Forelimb muscle (tissue), 1 donor: ENCODE measurements at regions not wholly inside any gene's neighbourhood (a gene's known extent, or its start where the extent isn't known, plus 50 kb on each side); places are given as distances from the start of the nearest gene placed in this dataset.

Experiments used
- DNase-seq: peaks from one replicate; pipeline ENCODE4 v3.0.0-alpha.2; 2013; ENCODE audit warnings: low read depth

DNA sequence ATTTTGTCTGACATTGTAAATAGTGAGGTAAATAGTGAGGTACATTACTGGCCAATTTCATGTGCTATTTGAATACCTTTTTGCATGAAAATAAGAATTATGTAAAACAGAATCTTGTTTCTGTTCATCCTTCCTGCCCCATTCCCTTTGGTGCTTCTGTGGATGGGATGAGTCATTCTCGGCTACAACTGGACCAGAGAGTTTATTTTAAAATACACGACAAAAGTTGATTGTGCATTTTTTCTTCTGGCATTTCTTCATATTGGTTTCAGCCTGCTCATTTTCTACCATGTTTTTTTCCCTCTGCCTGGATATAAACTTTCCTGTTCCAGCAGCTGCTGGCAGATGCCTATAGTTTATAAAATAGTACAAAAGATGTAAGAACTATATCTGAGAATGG lies 107.5 kb downstream of the CYSLTR2 start:
- no peak for DNase-seq

DNA sequence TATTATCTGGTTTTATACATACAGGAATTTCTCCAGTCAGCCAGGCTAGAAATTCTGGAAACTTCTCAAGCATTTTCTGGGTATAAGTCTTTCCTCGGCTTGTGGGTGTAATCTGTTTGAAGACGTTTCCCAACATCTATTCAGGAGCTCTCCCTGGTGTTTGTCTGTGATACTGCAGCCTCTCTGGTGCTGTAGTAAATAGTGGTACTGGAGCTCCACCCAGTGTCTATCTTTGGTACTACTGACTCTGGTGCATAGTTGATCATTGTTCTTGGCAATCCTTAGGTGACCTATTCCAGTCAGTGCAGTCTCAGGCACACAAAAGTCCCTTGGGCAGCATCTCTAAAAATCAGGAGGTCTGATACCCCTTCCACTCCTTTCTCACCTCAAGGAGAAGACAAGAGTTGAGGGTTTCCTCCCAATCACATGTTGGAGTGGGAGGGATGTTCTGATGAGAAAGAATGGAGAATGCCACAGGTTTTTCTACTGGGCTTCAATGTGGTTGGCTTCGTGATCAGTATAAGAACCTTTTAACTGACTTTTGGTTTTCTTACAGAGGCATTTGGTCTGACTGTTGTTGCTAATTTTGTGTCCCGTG lies 115.5 kb downstream of the CYSLTR2 start:
- peak; percentile 62 for DNase-seq

DNA sequence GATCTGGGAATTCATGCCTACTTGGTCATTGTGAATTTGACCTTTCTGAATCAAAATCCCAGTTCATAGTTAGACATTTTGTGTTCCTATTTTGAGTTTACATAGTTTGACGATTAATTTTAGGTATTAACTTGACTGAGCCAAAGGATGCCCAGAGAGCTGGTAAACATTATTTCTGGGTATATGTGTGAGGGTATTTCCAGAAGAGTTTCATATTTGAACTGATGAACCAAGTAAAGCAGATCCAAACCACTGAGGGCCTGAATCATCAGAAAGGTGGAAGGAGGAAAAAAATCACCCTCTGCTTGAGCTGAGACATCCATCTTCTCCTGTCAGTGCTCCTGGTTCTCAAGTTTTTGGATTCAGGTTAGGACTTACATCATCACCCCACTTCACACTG lies 116.6 kb downstream of the CYSLTR2 start:
- DNase-seq, result no peak

DNA sequence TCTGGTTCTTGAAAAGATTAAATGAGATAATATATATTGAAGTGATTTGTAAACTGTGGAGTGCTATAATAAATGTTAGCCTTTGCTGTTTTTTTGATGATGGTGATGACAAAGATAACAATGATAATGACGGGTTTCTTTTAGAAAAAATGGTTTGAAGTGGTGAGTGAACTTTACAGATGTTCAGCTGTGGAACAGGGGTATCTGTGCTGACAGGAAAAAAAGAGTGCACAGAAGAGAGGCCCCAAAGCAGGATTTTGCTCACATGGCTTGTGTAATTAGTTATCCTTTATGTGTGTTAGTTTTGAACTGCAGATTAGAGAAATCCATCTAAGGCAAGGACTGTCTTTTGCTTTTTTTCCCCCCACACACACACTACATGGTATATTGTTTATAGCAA lies 119.2 kb downstream of the CYSLTR2 start:
- DNase-seq, result no peak

DNA sequence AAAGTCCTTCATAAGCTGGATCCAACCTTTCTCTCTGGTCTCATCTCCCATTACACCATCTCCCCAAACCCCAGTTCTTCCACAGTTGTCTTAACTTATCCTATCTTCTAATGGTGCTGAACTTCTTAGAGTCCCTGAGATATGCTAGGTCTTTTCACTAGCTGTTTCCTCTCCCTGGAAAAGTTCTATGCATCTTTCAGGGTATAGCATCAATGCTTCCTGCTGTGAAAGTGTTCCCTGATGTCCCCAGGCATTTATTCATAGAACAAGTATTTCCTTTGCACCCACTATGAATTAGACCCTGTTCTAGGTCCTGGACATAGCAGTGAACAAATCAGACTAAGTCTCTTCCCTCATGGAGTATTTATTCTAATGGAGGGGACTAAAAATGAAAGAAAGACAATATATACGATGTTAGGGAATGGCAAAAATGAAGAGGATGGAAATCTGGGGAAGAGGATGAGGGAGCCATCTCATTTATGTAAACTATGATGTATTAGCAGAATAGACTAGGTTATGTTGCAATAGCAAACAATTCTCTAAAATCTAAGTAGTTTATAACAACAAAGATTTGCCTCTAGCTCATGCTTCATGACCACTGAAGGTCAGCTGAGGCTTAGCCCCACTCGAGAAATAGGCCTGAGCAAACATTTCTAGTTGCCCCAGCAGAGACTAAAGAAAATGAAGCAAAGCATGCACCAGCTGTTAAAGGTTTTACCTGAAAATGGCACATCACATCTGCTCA lies 120.0 kb downstream of the CYSLTR2 start:
- DNase-seq, result no peak

DNA sequence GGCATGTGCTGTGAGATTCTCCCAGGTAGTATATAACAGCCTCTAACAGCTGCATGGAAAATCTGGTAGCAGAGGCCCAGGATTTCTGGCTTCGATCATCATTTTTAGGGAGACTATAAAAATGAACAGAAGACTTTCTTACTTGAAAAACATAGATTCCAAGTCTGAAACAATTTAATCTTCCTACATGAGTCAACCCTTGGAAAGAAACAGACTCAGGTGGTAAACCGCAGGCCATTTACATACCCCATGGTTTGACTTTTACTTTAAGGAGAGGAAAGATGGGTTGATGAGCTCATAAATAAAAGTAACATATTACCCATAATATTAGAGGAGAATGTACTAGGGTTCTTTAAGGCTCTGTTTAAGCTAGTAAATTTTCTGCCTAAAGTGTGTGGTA lies 121.6 kb downstream of the CYSLTR2 start:
- no peak for DNase-seq

DNA sequence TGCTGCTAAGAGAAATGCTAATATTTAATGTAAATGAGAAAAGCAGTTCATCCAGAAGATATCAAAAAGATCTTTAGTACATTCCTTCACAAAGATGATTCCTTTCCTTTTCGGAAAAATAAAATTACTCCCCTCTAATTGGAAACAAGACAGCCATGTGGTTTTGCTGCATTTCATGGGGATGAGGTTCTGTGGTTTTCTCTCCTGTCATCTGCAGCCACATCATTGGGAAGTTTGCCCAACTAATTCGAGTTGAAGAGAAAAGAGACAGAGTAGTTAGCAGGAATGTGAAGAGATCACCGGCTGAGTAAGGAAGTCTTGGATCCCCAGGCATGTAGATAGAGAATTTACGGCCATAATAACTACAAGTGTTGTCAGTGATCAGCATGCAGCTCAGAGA lies 122.1 kb downstream of the CYSLTR2 start:
- no peak for DNase-seq

DNA sequence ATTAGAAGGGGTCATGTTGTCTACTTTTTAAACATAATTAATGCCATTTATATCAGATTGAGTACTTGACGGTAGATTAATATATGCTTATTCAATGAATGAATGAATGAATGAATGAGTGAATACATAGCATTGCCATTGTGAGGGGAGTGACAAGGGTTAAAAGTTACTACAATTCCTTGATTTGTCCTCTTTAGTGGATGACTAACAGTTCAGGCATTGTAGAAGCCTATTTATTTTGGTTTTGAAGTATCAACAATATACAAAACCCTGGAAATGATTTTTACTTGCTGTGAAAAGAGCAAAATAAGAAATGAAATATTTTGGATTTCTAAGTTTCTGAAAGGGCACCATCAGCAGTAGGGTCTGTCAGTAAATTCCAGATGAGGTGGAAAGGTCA lies 122.7 kb downstream of the CYSLTR2 start:
- DNase-seq, result no peak

DNA sequence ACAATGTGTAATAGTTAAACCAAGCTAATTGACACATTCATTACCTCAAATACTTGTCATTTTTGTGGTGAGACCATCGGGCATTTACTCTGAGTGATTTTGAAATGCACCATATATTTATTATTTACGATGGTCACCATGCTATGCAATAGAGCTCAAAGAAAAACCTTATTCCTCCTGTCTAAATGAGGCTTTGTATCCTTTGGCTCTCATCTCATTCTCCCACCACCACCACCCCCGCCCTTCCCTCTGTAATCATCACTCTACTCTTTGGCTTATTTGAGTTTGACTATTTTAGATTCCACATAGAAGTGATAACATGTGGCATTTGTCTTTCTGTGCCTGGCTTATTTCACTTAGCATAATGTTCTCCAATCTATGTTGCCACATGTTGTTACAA lies 124.9 kb downstream of the CYSLTR2 start:
- DNase-seq, result no peak

DNA sequence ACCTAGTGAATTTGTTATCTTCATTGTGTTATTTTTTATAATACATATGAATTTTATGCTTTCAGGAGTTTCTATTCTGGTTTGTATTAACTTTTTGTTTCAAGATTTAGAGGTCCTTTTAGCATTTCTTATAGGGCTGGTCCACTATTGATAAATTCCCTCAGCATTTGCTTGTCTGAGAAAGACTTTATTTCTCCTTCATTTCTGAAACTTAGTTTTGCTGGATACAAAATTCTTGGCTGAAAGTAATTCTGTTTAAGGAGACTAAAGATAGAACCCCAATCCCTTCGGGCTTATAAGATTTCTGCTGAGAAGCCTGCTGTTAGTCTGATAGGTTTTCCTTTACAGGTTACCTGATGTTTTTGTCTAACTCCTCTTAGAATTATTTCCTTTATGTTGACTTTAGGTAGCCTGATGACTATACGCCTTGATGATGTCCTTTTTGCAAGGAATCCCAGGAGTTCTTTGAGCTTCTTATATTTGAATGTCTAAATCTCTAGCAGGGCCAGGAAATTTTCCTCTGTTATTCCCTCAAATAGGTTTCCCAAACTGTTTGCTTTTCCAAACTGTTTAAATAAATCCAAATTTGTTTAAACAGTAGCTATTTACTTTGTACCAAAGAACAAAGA lies 127.1 kb downstream of the CYSLTR2 start:
- no peak for DNase-seq

DNA sequence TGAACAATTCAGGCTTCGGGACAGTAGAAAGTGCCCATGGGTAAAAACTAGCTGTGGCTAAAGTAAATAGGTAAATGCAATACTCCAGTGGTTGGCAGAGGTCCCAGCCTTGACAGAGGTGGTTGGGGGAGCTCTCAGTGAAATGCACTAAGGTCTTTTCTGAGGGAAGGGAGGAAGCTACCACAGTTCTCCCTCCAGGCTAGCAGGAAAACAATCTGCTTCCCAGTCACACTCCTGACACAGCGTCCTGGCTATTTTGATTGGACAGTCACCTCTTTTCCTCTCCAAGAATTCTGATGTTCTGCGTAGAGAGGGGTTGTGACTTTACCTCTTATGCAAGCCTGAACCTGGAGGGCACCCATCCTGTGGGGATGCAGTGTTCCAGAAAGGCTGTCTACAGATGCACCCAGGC lies 128.7 kb downstream of the CYSLTR2 start:
- no peak for DNase-seq

DNA sequence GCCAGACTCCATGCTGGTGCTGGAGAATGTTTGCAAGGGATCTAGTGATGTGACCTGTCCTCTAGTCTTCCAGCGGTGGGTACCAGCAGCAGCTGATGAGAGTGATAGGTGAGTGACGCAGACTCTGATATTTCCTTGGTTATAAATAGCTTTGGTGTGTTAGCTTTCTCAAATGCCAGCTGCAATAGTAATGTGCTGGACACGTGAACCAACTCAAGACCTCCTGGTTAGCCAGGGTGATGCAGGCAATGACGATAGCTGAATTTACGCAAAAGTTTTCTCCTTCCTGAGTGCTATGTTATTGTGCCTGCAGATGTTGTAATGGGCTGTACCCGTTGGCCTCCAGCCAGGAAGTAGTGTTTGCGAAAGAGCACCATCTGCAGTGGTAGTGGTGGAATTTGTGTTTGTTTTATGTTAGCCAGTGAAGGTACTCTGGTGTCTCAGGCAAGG lies 129.5 kb downstream of the CYSLTR2 start:
- DNase-seq, result no peak

DNA sequence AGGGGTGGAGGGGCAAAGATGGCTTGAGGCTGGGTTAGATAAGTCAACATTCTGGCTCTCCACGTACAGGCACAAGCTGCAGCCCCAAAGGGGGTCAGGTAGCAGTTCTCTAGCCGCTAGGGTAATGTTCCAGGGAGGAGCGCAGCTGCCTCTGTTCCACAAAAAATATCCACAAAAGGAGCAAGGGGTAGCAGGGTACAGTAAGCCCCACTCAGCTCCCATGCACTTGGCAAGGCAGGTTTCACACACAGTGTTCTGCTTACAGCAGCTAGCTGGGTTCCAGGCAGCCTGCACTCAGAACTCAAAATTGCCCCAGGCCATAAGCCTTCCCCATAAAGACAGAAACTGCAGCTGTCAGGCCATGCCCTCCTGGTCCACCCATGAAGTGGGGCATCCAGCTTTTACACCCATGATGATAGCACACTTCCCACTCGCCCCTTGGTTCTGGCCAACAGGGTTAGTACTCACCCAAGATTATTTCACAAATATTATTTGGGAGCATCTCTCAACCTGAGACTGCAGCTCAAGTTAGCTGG lies 130.0 kb downstream of the CYSLTR2 start:
- no peak for DNase-seq

DNA sequence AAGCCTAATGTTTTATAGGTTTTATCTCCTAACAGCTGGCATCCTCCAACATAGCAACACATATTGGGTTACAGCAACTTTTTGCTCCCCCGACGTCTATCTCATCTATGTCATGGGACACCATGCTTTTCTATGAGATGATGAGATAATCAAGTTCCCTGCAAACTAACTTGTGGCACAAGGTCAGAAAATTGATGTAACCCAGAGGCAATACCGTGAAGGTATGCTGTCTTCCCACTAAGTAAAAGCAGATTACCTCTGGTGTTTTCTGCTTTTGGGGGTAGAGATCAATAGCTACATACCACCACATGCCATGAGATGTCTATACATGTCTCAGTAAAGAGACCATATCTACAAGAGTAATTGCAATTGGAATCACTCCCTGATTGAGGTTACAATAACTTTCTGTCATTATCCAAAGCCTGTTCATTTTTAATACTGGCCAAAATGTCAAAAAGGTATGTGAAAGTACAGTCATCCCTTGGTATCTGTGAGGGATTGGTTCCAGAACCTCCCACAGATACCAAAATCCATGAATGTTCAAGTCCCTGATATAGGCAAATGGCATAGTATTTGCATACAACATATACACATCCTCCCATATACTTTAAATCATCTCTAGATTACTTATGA lies 131.3 kb downstream of the CYSLTR2 start:
- DNase-seq, result no peak

DNA sequence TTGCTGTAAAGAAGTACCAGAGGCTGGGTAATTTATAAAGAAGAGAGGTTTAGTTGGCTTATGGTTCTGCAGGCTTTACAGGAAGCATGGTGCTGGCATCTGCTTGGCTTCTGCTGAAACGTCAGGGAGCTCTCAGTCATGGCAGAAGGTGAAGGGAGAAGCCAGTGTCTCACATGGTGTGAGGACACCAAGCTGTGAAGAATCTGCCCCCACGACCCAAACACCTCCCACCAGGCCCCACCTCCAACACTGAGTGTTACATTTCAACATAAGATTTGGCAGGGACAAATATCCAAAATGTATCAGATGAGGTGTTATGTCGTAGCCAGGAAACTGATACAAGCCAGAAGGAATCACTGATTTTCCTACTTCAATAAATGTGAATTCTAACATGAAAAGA lies 136.5 kb downstream of the CYSLTR2 start:
- DNase-seq, result no peak

DNA sequence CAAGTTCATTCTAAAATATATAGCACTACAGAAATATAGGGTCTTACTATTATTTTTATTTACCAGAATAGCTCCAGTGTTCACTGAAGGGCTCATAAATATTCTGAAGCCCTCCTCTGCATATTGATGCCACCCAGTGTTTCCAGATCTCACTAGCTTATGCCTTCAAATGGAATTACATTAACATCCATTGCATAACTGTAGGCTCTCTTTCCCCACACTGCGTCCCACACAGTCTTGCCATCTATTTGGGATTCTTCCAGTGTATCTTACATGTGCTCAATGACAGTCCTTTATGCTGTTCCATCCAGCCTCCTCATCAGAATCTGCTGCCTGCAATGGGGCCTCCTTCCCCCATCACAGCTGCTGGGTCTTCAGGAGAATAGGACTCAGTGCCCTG lies 137.2 kb downstream of the CYSLTR2 start:
- no peak for DNase-seq

DNA sequence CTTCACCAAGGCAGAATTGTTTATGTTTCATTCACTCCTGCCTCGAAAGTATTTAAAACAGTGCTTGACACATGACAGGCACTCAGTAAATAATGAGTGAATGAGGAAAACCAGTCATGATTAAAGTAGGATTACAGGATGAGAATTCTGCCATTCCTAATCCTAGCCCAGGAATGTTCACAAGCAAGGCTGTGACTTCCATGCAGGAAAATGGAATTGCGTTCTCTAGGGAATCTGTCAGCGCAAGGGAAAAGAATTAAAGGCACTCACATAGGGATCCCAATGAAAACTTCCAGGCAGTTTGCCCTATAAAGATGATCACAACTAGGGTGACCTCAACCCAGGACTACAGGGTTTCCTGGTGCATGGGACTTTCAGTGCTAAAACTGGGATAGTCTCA lies 143.4 kb downstream of the CYSLTR2 start:
- DNase-seq, result no peak

DNA sequence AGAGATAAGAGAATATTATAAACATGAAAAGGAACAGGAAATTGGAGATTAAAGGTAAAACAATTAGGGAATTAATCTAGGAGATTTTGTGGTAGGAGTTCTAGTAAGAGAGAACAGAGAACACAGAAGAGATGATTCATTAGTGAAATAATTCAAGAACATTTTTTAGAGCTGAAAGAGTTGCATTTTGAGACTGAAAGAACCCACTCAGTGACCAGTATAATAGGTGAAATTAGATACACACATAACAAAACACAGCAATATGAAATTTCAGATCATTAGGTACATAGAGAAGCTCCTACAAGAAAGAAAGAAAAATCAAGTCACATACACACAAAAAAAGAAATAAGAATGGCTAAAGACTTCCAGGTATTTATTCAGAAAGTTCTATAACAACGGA lies 144.0 kb downstream of the CYSLTR2 start:
- DNase-seq, result no peak

DNA sequence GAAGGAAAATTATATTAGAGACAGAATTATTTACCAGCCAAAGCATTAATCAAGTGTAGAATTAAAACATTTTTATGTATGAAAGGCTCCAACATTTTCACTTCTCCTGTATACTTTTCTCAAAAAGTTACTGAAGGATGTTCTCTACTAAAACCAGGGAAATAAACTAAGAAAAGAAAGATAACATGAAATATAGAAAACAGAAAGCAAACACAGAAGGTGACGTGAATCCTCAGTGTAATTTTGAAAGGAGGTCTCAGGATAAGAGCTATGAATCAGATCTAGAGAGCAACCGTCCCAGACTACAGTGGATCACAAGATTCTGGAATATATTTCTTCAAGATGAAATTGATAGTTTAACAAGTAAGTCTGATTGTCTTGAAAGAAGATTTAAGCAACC lies 144.5 kb downstream of the CYSLTR2 start:
- DNase-seq, result no peak

DNA sequence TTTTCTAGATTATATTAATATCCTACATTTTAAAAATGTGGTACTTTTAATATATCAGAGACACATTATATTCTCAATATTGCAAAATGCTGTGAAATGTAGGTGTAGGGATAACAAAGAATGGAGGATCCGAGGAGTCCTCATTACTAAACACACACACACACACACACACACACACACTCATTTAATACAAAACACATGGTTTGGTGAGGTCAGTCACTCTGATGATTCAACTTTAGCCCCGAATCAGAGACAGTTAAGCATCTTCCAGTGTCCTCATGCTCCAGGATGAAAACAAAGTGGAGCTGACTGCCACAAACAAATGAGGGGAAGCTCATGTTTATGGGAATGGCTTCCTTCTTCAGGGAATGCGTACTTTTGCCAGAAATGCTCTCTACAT lies 147.5 kb downstream of the CYSLTR2 start:
- DNase-seq, result no peak

DNA sequence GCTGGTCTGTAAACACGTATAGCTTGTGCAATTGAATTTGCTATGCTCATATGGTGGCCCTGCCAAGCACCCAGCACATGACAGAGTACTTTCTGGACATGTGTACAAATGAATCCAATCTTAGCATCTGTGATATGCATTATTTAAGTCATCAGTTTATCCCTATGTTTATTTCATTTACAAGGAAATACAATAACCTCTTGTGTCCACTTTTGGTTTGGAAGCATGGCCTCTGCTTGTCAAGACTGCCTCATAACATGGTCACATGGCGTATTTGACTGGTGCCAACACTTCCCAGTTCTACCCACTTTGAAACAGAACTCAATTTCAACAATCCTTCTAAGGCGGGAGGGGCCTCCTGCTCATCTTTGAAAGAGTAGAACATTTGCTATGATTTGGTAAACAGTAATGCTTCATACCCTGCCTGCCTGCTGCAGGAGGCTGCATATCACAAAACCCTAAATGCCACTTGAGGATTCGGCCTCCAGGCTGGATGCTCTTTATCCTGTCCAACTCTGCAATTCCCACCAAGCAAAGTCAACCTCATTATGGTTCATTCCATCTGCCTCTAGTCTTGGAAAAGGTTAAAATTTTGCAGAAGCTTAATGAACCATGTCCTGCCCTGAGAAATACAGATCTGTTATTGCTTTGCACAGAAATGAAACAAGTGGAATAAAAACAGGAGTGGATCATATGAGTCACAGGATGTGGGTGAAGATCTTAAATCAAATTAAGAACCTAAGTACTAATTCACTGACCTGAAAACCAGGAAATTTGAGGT lies 151.3 kb downstream of the CYSLTR2 start:
- no peak for DNase-seq

DNA sequence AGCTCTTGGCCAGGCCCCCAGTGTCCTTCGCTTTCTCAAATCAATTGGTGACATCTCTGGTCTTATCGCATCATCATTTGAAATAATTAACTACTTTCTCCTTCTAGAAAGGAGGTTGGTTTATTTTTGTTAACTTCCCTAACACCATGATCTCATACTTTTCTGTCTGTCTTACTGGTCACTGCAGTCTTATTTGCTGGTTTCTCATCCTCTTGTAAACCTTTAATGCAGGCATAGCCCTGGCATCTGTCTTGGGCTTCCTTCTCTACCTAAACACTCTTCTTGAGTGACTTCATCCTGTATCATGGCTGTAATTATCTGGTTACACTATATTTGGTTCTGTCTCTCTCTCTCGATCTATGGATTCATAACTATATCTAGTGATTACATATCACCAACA lies 152.8 kb downstream of the CYSLTR2 start:
- no peak for DNase-seq
